Liver (tissue), 7 donors: ENCODE measurements at regions not wholly inside any gene's neighbourhood (a gene's known extent, or its start where the extent isn't known, plus 50 kb on each side); places are given as distances from the start of the nearest gene placed in this dataset.

ENCODE experiments used
- DNase-seq: peaks from one replicate; pipeline ENCODE4 v3.0.0-alpha.2; 2017; ENCODE audit warnings: low spot score
- H3K27ac ChIP-seq, 2 donors: one replicate each; pipeline ENCODE4 v1.7.0; 2013; ENCODE audit warnings: inconsistent platforms in 2 of 2, low read length in 2 of 2, control low read depth in 1 of 2, low read depth in 1 of 2, mild to moderate bottlenecking in 1 of 2
- H3K27me3 ChIP-seq, 4 donors: one replicate each; pipeline versions ENCODE4 v1.6.1 to v1.7.0; 2013; ENCODE audit warnings: low read length in 3 of 4, inconsistent platforms in 1 of 4, mild to moderate bottlenecking in 1 of 4, moderate library complexity in 1 of 4; ENCODE audit not compliant: control insufficient read depth in 4 of 4, insufficient read depth in 4 of 4
- H3K36me3 ChIP-seq, 4 donors: one replicate each; pipeline versions ENCODE4 v1.6.1 to v1.7.0; 2013; ENCODE audit warnings: low read length in 3 of 4, mild to moderate bottlenecking in 3 of 4, low read depth in 1 of 4, moderate library complexity in 1 of 4; ENCODE audit not compliant: control insufficient read depth in 4 of 4, insufficient read depth in 3 of 4
- H3K4me1 ChIP-seq, 4 donors: one replicate each; pipeline versions ENCODE4 v1.6.1 to v1.7.0; 2013; ENCODE audit warnings: low read length in 3 of 4, mild to moderate bottlenecking in 3 of 4, moderate library complexity in 1 of 4; ENCODE audit not compliant: control insufficient read depth in 4 of 4, insufficient read depth in 4 of 4
- H3K4me3 ChIP-seq, 3 donors: one replicate each; pipeline versions ENCODE4 v1.6.1 to v1.7.0; 2013; ENCODE audit warnings: low read length in 3 of 3, control low read depth in 1 of 3, low read depth in 1 of 3, mild to moderate bottlenecking in 1 of 3
- H3K9ac ChIP-seq, 2 donors: one replicate each; pipeline ENCODE4 v1.7.0; 2013; ENCODE audit warnings: low read length in 2 of 2, mild to moderate bottlenecking in 2 of 2, moderate library complexity in 2 of 2, control low read depth in 1 of 2, low read depth in 1 of 2
- H3K9me3 ChIP-seq, 4 donors: one replicate each; pipeline versions ENCODE4 v1.6.1 to v1.7.0; 2013; ENCODE audit warnings: low read length in 3 of 4; ENCODE audit not compliant: control insufficient read depth in 4 of 4
- EGR1 ChIP-seq, 2 donors: IDR thresholded peaks; 2 replicates each; pipeline ENCODE4 v1.6.1; 2016 to 2018; ENCODE audit warnings: antibody characterized with exemption in 2 of 2, low read depth in 2 of 2
- FOXA1 ChIP-seq: IDR thresholded peaks from 2 replicates; pipeline ENCODE4 v1.6.1; 2016; ENCODE audit warnings: antibody characterized with exemption
- FOXA2 ChIP-seq: IDR thresholded peaks from 2 replicates; pipeline ENCODE4 v1.6.1; 2016; ENCODE audit warnings: antibody characterized with exemption
- GABPA ChIP-seq, 2 donors: IDR thresholded peaks in 1 of 2; conservative IDR thresholded peaks in 1 of 2; 2 replicates each; pipeline ENCODE4 v1.6.1; 2016; ENCODE audit warnings: antibody characterized with exemption in 2 of 2, mild to moderate bottlenecking in 1 of 2, moderate library complexity in 1 of 2
- HNF4A ChIP-seq, 2 donors: conservative IDR thresholded peaks; 2 replicates each; pipeline ENCODE4 v1.6.1; 2016; ENCODE audit warnings: antibody characterized with exemption in 2 of 2, mild to moderate bottlenecking in 2 of 2
- HNF4G ChIP-seq: IDR thresholded peaks from 2 replicates; pipeline ENCODE4 v1.6.1; 2016; ENCODE audit warnings: antibody characterized with exemption
- JUND ChIP-seq, 2 donors: IDR thresholded peaks; 2 replicates each; pipeline ENCODE4 v1.6.1; 2016; ENCODE audit warnings: antibody characterized with exemption in 2 of 2
- NR2F2 ChIP-seq: IDR thresholded peaks from 2 replicates; pipeline ENCODE4 v1.6.1; 2016; ENCODE audit warnings: antibody characterized with exemption
- RAD21 ChIP-seq, 2 donors: IDR thresholded peaks; 2 replicates each; pipeline ENCODE4 v1.6.1; 2016; ENCODE audit warnings: antibody characterized with exemption in 2 of 2, mild to moderate bottlenecking in 2 of 2
- RXRA ChIP-seq, 2 donors: IDR thresholded peaks; 2 replicates each; pipeline ENCODE4 v1.6.1; 2017 to 2018; ENCODE audit warnings: antibody characterized with exemption in 2 of 2, mild to moderate bottlenecking in 1 of 2
- SP1 ChIP-seq: IDR thresholded peaks from 2 replicates; pipeline ENCODE4 v1.6.1; 2018; ENCODE audit warnings: antibody characterized with exemption, mild to moderate bottlenecking
- TAF1 ChIP-seq: conservative IDR thresholded peaks from 2 replicates; pipeline ENCODE4 v1.6.1; 2016; ENCODE audit warnings: antibody characterized with exemption, mild to moderate bottlenecking
- YY1 ChIP-seq: IDR thresholded peaks from 2 replicates; pipeline ENCODE4 v1.6.1; 2016; ENCODE audit warnings: antibody characterized with exemption, mild to moderate bottlenecking
- TF ChIP-seq, protein P1 (sequence below): IDR thresholded peaks from 2 replicates; pipeline ENCODE4 v1.6.1; 2016; ENCODE audit warnings: antibody characterized with exemption
- TF ChIP-seq, protein P2 (sequence below): IDR thresholded peaks from 2 replicates; pipeline ENCODE4 v1.6.1; 2016; ENCODE audit warnings: antibody characterized with exemption
- TF ChIP-seq, protein P3 (sequence below): IDR thresholded peaks from 2 replicates; pipeline ENCODE4 v1.6.1; 2016; ENCODE audit warnings: antibody characterized with exemption, mild to moderate bottlenecking
- TF ChIP-seq, protein P4 (sequence below): fragments of 150-350 bp; IDR thresholded peaks from 2 replicates; pipeline ENCODE4 v1.5.1; 2017; ENCODE audit warnings: improper control_type of control experiment, low read depth, low read length; ENCODE audit not compliant: missing input control
- TF ChIP-seq, protein P5 (sequence below): IDR thresholded peaks from 2 replicates; pipeline ENCODE4 v1.6.1; 2016; ENCODE audit warnings: antibody characterized with exemption
- donor health status: healthy.
- donor health status: healthy.
- donor health status: healthy.
- donor health status: healthy.

DNA sequence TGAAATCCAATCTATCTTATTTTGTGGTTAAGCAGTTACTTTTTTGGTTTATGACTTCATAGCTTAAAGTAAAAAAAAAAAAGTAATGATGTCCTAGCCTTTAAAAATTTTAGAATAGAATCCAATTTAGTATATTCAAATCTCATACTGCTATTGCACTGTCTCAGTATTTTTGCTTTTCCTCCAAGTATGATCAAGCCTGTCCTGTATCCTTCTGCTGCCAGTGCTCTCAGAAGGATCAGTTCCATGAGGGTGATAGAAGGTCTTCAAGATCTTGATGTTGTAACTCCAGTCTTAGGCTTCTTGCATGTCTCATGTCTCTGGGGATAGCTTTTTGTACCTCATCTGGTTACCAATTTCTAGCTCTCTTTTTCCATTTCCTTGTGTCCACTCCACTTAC is 324.2 kb upstream of the FAR2 start:
- Histone ChIP-seq H3K4me1 (no peaks in the 10 kb centered on the region), H3K9ac (no peak overlapping the region), H3K9me3 (no peaks in the 10 kb centered on the region), H3K27me3 (no peaks in the 10 kb centered on the region), H3K36me3 (no peaks in the 10 kb centered on the region), H3K27ac (no peak overlapping the region), H3K4me3 (no peak overlapping the region)
- DNase-seq: no peak
- TF ChIP-seq SP1 (no peak), RXRA (IDR thresholded peaks at IDR 0.05) (no peak), EGR1 (IDR thresholded peaks at IDR 0.05; ENCODE audit: low read depth in 2 of 2) (no peak), TAF1 (no peak), JUND (IDR thresholded peaks at IDR 0.05) (no peak), YY1 (no peak), HNF4G (no peak), NR2F2 (no peak), RAD21 (IDR thresholded peaks at IDR 0.05) (no peak), FOXA1 (no peak), FOXA2 (no peak), HNF4A (conservative IDR thresholded peaks at IDR 0.05) (no peak), GABPA (IDR thresholded peaks at IDR 0.05 in 1 of 2, conservative IDR thresholded peaks at IDR 0.05 in 1 of 2) (no peak)
- TF ChIP-seq, protein P1, sequence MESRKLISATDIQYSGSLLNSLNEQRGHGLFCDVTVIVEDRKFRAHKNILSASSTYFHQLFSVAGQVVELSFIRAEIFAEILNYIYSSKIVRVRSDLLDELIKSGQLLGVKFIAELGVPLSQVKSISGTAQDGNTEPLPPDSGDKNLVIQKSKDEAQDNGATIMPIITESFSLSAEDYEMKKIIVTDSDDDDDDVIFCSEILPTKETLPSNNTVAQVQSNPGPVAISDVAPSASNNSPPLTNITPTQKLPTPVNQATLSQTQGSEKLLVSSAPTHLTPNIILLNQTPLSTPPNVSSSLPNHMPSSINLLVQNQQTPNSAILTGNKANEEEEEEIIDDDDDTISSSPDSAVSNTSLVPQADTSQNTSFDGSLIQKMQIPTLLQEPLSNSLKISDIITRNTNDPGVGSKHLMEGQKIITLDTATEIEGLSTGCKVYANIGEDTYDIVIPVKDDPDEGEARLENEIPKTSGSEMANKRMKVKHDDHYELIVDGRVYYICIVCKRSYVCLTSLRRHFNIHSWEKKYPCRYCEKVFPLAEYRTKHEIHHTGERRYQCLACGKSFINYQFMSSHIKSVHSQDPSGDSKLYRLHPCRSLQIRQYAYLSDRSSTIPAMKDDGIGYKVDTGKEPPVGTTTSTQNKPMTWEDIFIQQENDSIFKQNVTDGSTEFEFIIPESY: no peak
- TF ChIP-seq, protein P2, sequence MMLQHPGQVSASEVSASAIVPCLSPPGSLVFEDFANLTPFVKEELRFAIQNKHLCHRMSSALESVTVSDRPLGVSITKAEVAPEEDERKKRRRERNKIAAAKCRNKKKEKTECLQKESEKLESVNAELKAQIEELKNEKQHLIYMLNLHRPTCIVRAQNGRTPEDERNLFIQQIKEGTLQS: no peak
- TF ChIP-seq, protein P3, sequence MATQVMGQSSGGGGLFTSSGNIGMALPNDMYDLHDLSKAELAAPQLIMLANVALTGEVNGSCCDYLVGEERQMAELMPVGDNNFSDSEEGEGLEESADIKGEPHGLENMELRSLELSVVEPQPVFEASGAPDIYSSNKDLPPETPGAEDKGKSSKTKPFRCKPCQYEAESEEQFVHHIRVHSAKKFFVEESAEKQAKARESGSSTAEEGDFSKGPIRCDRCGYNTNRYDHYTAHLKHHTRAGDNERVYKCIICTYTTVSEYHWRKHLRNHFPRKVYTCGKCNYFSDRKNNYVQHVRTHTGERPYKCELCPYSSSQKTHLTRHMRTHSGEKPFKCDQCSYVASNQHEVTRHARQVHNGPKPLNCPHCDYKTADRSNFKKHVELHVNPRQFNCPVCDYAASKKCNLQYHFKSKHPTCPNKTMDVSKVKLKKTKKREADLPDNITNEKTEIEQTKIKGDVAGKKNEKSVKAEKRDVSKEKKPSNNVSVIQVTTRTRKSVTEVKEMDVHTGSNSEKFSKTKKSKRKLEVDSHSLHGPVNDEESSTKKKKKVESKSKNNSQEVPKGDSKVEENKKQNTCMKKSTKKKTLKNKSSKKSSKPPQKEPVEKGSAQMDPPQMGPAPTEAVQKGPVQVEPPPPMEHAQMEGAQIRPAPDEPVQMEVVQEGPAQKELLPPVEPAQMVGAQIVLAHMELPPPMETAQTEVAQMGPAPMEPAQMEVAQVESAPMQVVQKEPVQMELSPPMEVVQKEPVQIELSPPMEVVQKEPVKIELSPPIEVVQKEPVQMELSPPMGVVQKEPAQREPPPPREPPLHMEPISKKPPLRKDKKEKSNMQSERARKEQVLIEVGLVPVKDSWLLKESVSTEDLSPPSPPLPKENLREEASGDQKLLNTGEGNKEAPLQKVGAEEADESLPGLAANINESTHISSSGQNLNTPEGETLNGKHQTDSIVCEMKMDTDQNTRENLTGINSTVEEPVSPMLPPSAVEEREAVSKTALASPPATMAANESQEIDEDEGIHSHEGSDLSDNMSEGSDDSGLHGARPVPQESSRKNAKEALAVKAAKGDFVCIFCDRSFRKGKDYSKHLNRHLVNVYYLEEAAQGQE: no peak
- TF ChIP-seq, protein P4, sequence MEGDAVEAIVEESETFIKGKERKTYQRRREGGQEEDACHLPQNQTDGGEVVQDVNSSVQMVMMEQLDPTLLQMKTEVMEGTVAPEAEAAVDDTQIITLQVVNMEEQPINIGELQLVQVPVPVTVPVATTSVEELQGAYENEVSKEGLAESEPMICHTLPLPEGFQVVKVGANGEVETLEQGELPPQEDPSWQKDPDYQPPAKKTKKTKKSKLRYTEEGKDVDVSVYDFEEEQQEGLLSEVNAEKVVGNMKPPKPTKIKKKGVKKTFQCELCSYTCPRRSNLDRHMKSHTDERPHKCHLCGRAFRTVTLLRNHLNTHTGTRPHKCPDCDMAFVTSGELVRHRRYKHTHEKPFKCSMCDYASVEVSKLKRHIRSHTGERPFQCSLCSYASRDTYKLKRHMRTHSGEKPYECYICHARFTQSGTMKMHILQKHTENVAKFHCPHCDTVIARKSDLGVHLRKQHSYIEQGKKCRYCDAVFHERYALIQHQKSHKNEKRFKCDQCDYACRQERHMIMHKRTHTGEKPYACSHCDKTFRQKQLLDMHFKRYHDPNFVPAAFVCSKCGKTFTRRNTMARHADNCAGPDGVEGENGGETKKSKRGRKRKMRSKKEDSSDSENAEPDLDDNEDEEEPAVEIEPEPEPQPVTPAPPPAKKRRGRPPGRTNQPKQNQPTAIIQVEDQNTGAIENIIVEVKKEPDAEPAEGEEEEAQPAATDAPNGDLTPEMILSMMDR: no peak
- TF ChIP-seq, protein P5, sequence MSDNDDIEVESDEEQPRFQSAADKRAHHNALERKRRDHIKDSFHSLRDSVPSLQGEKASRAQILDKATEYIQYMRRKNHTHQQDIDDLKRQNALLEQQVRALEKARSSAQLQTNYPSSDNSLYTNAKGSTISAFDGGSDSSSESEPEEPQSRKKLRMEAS: no peak

DNA sequence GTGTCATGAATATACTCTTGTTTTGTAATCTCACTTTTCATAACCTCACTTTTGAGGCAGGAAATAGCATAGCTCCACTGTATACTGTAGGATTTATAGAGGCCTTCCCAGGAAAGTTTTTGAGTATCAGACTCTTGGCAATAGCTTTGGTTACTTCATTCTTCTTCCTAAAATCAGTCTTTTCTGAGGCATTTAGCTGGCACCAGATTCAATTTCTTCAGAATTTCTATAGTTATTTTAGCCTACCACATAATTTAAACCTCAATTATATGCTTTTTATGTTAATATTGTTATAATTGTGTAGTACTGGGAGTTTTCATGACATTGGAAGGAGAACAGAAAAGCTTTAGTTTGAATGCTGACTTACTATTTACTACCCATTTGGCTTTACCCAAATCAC is 322.3 kb upstream of the FAR2 start:
- H3K36me3 ChIP-seq: no peaks in the 10 kb centered on the region
- H3K9ac ChIP-seq: no peak overlapping the region
- H3K27me3 ChIP-seq: no peaks in the 10 kb centered on the region
- TF ChIP-seq SP1 (no peak), EGR1 (IDR thresholded peaks at IDR 0.05; ENCODE audit: low read depth in 2 of 2) (no peak), NR2F2 (no peak), YY1 (no peak), HNF4G (no peak)
- TF ChIP-seq, protein P4: no peak
- H3K4me3 ChIP-seq: no peak overlapping the region
- DNase-seq: no peak
- no peak overlapping the region for H3K27ac ChIP-seq
- H3K9me3 ChIP-seq: no peaks in the 10 kb centered on the region
- no peaks in the 10 kb centered on the region for H3K4me1 ChIP-seq
